ENCODE measurements at regions not wholly inside any gene's neighbourhood (a gene's known extent, or its start where the extent isn't known, plus 50 kb on each side); places are given as distances from the start of the nearest gene placed in this dataset.

DNA sequence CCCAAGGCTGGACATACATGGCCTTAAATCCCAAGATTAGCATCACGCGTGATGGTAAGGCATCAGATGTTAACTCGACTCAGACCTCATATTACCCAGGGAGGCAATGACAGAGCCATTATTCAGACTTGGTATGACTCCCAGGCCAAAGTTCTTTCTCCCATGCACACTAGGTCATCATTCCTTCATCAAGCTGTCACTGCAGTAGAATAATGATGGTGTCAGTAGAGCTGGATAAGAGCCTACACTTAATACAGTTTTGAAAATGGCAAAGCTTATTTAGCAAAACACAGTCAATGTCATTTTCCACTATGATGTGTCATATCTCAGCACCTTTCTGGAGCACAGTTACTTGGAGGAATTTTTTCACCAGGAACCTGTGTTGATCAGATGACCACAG is 663.3 kb downstream of the SUCLG1 start:
- TF ChIP-seq, protein P1, sequence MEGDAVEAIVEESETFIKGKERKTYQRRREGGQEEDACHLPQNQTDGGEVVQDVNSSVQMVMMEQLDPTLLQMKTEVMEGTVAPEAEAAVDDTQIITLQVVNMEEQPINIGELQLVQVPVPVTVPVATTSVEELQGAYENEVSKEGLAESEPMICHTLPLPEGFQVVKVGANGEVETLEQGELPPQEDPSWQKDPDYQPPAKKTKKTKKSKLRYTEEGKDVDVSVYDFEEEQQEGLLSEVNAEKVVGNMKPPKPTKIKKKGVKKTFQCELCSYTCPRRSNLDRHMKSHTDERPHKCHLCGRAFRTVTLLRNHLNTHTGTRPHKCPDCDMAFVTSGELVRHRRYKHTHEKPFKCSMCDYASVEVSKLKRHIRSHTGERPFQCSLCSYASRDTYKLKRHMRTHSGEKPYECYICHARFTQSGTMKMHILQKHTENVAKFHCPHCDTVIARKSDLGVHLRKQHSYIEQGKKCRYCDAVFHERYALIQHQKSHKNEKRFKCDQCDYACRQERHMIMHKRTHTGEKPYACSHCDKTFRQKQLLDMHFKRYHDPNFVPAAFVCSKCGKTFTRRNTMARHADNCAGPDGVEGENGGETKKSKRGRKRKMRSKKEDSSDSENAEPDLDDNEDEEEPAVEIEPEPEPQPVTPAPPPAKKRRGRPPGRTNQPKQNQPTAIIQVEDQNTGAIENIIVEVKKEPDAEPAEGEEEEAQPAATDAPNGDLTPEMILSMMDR (IDR thresholded peaks at IDR 0.05) = no peak
- TF ChIP-seq POLR2A (IDR thresholded peaks at IDR 0.05) (no peak), EP300 (IDR thresholded peaks at IDR 0.05) (no peak)

Data from ovary (tissue), 3 donors.